ENCODE measurements at regions not wholly inside any gene's neighbourhood (a gene's known extent, or its start where the extent isn't known, plus 50 kb on each side); places are given as distances from the start of the nearest gene placed in this dataset.

GRCh38 chr6:113015249-113015648 is 668.1 kb downstream of the RFPL4B start:
- Histone ChIP-seq H3K27ac (ENCODE audit: low read length) (no peak overlapping the region), H3K4me1 (ENCODE audit: control insufficient read depth, insufficient read depth, low read length) (no peaks in the 10 kb centered on the region), H3K36me3 (ENCODE audit: control insufficient read depth, insufficient read depth, low read length) (no peaks in the 10 kb centered on the region), H3K27me3 (ENCODE audit: control insufficient read depth, insufficient read depth, low read length) (no peaks in the 10 kb centered on the region), H3K4me3 (ENCODE audit: low read depth in 2 of 2, low read length in 2 of 2) (no peak overlapping the region), H3K9me3 (ENCODE audit: control insufficient read depth, insufficient read depth, low read depth, low read length) (no peaks in the 10 kb centered on the region)
- CTCF ChIA-PET, result no interaction called here
- intact Hi-C loops (cut with micrococcal nuclease; ENCODE audit: unreplicated experiment) (no loop called here), in situ Hi-C loops (cut with HindIII; ENCODE audit: low pct_unique_long_range_greater_than_20kb, low sequenced_read_pairs) (no loop called here)
- POLR2A ChIA-PET, result no interaction called here
- DNase-seq (ENCODE audit: low read depth, low spot score), result no peak
- TF ChIP-seq TCF7L2 (IDR thresholded peaks at IDR 0.05; ENCODE audit: low read depth, low read length) (no peak), POLR2AphosphoS5 (IDR thresholded peaks at IDR 0.05; ENCODE audit: low read depth, low read length) (no peak), SIN3A (IDR thresholded peaks at IDR 0.05; ENCODE audit: borderline replicate concordance, insufficient read depth, low read depth, low read length) (no peak), CTCF (IDR thresholded peaks at IDR 0.05) (no peak), REST (IDR thresholded peaks at IDR 0.05; ENCODE audit: insufficient read depth in 1 of 2, low read depth in 2 of 2, low read length in 1 of 2) (no peak)
- BruUV-seq (replicated peaks), result no TSS peak
- no peak for ATAC-seq

GRCh38 chr6:113017353-113017752 is 670.2 kb downstream of the RFPL4B start:
- Histone ChIP-seq H3K4me1 (ENCODE audit: control insufficient read depth, insufficient read depth, low read length) (no peaks in the 10 kb centered on the region), H3K27me3 (ENCODE audit: control insufficient read depth, insufficient read depth, low read length) (no peaks in the 10 kb centered on the region), H3K9me3 (ENCODE audit: control insufficient read depth, insufficient read depth, low read depth, low read length) (no peaks in the 10 kb centered on the region), H3K4me3 (ENCODE audit: low read depth in 2 of 2, low read length in 2 of 2) (no peak overlapping the region), H3K36me3 (ENCODE audit: control insufficient read depth, insufficient read depth, low read length) (no peaks in the 10 kb centered on the region), H3K27ac (ENCODE audit: low read length) (no peak overlapping the region)
- no peak for ATAC-seq
- BruUV-seq (replicated peaks), result no TSS peak
- ChIA-PET POLR2A (no interaction called here), CTCF (no interaction called here)
- no peak for TF ChIP-seq CTCF (IDR thresholded peaks at IDR 0.05)
- TF ChIP-seq POLR2AphosphoS5 (IDR thresholded peaks at IDR 0.05; ENCODE audit: low read depth, low read length), result no peak
- TF ChIP-seq SIN3A (IDR thresholded peaks at IDR 0.05; ENCODE audit: borderline replicate concordance, insufficient read depth, low read depth, low read length), result no peak
- no peak for TF ChIP-seq TCF7L2 (IDR thresholded peaks at IDR 0.05; ENCODE audit: low read depth, low read length)
- no peak for TF ChIP-seq REST (IDR thresholded peaks at IDR 0.05; ENCODE audit: insufficient read depth in 1 of 2, low read depth in 2 of 2, low read length in 1 of 2)
- no peak for DNase-seq (ENCODE audit: low read depth, low spot score)
- intact Hi-C loops (cut with micrococcal nuclease; ENCODE audit: unreplicated experiment), result no loop called here
- in situ Hi-C loops (cut with HindIII; ENCODE audit: low pct_unique_long_range_greater_than_20kb, low sequenced_read_pairs), result no loop called here
